ENCODE measurements at regions not wholly inside any gene's neighbourhood (a gene's known extent, or its start where the extent isn't known, plus 50 kb on each side); places are given as distances from the start of the nearest gene placed in this dataset.

DNA sequence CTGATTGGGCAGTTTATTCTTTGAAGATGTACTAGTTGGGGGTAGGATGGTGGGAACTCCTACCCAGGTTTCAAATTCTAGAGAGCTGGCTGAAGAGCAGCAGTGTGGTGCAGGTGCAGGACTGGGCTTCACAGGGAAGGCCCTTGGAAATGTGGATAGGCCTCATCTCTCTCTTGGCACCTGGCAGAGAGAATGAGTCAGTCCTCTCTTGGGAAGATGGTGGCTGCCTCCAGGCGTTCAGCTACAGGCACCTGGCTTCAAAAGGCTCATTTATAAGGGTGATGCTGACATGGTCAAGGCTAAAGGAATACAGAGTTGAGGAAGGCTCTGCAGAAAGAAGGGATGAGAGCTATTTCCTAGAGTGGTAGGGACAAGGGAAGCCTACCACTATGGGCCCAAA lies 179.7 kb upstream of the VASH1 start:
- ChIA-PET POLR2A (no interaction called here), CTCF (no interaction called here)
- intact Hi-C loops (cut with micrococcal nuclease) = no loop called here
- Mint-ChIP-seq H3K4me3 (no peak overlapping the region), H3K36me3 (ENCODE audit: low read depth) (no peaks in the 10 kb centered on the region), H3K4me1 (ENCODE audit: low read depth) (no peaks in the 10 kb centered on the region), H3K9me3 (no peaks in the 10 kb centered on the region), H3K27me3 (peaks cover 2% of the 10 kb centered on the region), H3K27ac (no peak overlapping the region)
- ATAC-seq = no peak
- no peak for DNase-seq
- TF ChIP-seq, protein P1, sequence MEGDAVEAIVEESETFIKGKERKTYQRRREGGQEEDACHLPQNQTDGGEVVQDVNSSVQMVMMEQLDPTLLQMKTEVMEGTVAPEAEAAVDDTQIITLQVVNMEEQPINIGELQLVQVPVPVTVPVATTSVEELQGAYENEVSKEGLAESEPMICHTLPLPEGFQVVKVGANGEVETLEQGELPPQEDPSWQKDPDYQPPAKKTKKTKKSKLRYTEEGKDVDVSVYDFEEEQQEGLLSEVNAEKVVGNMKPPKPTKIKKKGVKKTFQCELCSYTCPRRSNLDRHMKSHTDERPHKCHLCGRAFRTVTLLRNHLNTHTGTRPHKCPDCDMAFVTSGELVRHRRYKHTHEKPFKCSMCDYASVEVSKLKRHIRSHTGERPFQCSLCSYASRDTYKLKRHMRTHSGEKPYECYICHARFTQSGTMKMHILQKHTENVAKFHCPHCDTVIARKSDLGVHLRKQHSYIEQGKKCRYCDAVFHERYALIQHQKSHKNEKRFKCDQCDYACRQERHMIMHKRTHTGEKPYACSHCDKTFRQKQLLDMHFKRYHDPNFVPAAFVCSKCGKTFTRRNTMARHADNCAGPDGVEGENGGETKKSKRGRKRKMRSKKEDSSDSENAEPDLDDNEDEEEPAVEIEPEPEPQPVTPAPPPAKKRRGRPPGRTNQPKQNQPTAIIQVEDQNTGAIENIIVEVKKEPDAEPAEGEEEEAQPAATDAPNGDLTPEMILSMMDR (IDR thresholded peaks at IDR 0.05) = no peak

DNA sequence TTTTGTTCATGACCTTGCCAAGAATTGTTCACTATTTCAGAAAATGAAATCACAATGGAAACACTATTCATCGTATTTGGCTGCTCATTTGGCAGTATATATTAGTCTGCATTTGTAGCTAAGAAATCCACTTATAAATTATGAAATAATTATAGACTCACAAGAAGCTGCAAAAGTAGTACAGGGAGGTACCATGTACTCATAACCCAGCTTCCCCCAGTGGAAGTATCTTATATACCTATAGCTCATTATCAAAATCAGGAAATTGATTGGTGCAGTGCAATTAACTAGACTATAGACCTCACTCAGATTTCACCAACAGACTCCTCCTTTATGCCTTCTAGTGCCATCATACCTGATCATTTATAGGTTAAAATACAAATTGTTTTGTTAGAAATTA lies 178.8 kb upstream of the VASH1 start:
- H3K27me3 Mint-ChIP-seq = peaks cover 2% of the 10 kb centered on the region
- no peaks in the 10 kb centered on the region for H3K9me3 Mint-ChIP-seq
- TF ChIP-seq, protein P1 (IDR thresholded peaks at IDR 0.05) = no peak
- ATAC-seq (no peak), DNase-seq (no peak)
- no peak overlapping the region for H3K27ac Mint-ChIP-seq
- no peaks in the 10 kb centered on the region for H3K4me1 Mint-ChIP-seq (ENCODE audit: low read depth)
- no peak overlapping the region for H3K4me3 Mint-ChIP-seq
- ChIA-PET POLR2A (no interaction called here), CTCF (interaction anchor here (0.7 kb wide), 1 partner anchor 64 kb away, joined by 3 read pairs; no protein-coding TSS in a partner anchor)
- H3K36me3 Mint-ChIP-seq (ENCODE audit: low read depth) = no peaks in the 10 kb centered on the region
- intact Hi-C loops (cut with micrococcal nuclease) = no loop called here

DNA sequence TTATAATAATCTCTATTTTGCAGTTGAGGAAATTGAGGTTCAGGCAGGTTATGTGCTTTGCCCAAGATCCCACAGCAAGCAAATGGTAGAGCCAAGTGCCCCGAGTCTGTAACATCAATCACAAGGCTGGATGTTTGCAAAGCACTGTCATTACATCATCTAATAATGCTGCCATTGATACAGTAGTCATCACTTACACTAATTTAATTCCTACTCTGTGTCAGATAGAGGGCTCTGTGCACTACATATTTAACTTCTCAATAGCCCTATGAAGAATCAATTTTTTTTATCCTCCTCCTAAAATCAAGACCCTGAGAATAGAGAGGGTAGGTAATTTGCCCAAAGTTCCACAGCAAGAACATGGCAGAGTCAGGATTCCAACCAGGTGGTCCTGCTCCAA lies 178.1 kb upstream of the VASH1 start:
- Mint-ChIP-seq H3K27me3 (peaks cover 2% of the 10 kb centered on the region), H3K9me3 (no peaks in the 10 kb centered on the region), H3K4me3 (no peak overlapping the region), H3K27ac (no peak overlapping the region), H3K4me1 (ENCODE audit: low read depth) (no peaks in the 10 kb centered on the region), H3K36me3 (ENCODE audit: low read depth) (no peaks in the 10 kb centered on the region)
- TF ChIP-seq, protein P1 (IDR thresholded peaks at IDR 0.05) = no peak
- CTCF ChIA-PET = no interaction called here
- intact Hi-C loops (cut with micrococcal nuclease) = no loop called here
- ATAC-seq (no peak), DNase-seq (no peak)
- POLR2A ChIA-PET = no interaction called here

DNA sequence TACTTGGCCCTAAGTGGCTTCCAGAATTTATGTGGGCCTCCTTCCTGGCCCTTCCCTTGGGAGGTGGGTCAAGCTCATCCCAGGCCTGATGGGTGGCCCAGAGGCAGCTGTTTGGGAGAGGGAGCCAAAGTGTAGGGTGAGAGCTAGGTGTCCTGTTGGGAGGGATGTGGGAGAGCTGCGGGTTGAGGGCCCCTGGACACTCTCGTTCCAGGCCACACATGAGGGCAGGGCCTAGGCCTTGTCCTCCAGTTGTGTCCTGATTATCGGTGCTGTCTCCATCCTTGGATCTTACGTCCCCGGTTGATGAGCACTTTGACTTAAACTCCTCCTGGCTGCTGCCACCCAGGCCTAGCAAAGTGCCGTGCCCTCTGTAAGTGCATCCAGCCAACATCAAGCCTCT lies 177.5 kb upstream of the VASH1 start:
- Mint-ChIP-seq H3K27ac (no peak overlapping the region), H3K27me3 (peaks cover 2% of the 10 kb centered on the region), H3K4me1 (ENCODE audit: low read depth) (no peaks in the 10 kb centered on the region), H3K4me3 (no peak overlapping the region), H3K36me3 (ENCODE audit: low read depth) (no peaks in the 10 kb centered on the region), H3K9me3 (no peaks in the 10 kb centered on the region)
- DNase-seq = no peak
- CTCF ChIA-PET = no interaction called here
- ATAC-seq = no peak
- POLR2A ChIA-PET = no interaction called here
- intact Hi-C loops (cut with micrococcal nuclease) = no loop called here
- TF ChIP-seq, protein P1 (IDR thresholded peaks at IDR 0.05) = no peak

DNA sequence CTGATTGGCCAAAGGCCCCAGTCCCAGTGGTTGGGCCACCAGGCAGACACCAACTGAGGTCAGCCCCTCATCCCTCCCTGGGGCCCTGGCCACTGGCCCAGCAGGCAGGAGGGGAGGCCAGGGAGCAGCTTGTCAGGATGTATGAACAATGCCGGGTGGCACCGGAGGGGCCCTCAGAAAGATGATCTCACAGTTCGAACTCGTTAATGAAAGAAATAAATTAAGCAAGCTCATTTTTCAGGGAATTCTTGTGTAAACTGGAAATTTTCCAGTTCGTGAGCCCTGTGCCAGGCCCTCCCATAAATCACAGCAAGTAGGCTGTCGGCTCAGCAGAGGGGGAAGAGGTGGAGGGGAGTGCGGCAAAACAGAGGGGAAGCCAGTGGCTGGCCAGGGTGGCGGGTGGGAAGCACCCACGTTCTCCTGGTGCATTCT lies 177.0 kb upstream of the VASH1 start:
- peaks cover 2% of the 10 kb centered on the region for H3K27me3 Mint-ChIP-seq
- H3K4me1 Mint-ChIP-seq (ENCODE audit: low read depth) = no peaks in the 10 kb centered on the region
- TF ChIP-seq, protein P1 (IDR thresholded peaks at IDR 0.05) = no peak
- H3K27ac Mint-ChIP-seq = no peak overlapping the region
- no peaks in the 10 kb centered on the region for H3K9me3 Mint-ChIP-seq
- CTCF ChIA-PET = no interaction called here
- intact Hi-C loops (cut with micrococcal nuclease) = no loop called here
- no peak overlapping the region for H3K4me3 Mint-ChIP-seq
- H3K36me3 Mint-ChIP-seq (ENCODE audit: low read depth) = no peaks in the 10 kb centered on the region
- DNase-seq = no peak
- ATAC-seq = no peak
- POLR2A ChIA-PET = no interaction called here
